Erythroblast (primary cell): ENCODE measurements at regions not wholly inside any gene's neighbourhood (a gene's known extent, or its start where the extent isn't known, plus 50 kb on each side); places are given as distances from the start of the nearest gene placed in this dataset.

Experiments used
- GATA1 ChIP-seq: IDR thresholded peaks from 2 replicates; pipeline ENCODE4 v1.6.1; 2011; ENCODE audit warnings: low read depth, mild to moderate bottlenecking, control low read depth, low read length, moderate library complexity
- POLR2A ChIP-seq: IDR thresholded peaks from 2 replicates; pipeline ENCODE4 v1.6.1; 2011; ENCODE audit warnings: mild to moderate bottlenecking, low read length

GRCh38 chr18:37675699-37676098 lies 110.1 kb upstream of the CELF4 start:
- no peak for TF ChIP-seq POLR2A
- no peak for TF ChIP-seq GATA1
